CD4-positive, CD25-positive, alpha-beta regulatory T cell (primary cell): ENCODE measurements at regions not wholly inside any gene's neighbourhood (a gene's known extent, or its start where the extent isn't known, plus 50 kb on each side); places are given as distances from the start of the nearest gene placed in this dataset.

ENCODE experiments used
- ATAC-seq, 2 donors: fragments of 150-1000 bp; cut with Tn5 transposase; one replicate each; pipeline ENCODE4 v1.10.0; 2021; ENCODE audit warnings: low read depth in 2 of 2, moderate number of reproducible peaks in 2 of 2, moderate library complexity in 1 of 2
- DNase-seq, 3 donors: peaks; one replicate each; pipeline versions ENCODE4 v3.0.0 to v3.0.0-alpha.2; 2012 to 2022; ENCODE audit warnings: mixed read lengths in 1 of 3
- H3K27ac ChIP-seq: one replicate; pipeline ENCODE4 v1.7.0; 2013; ENCODE audit warnings: mild to moderate bottlenecking, low read length; ENCODE audit not compliant: insufficient read depth, poor library complexity, severe bottlenecking
- H3K27me3 ChIP-seq: one replicate; pipeline ENCODE4 v1.7.0; 2013; ENCODE audit warnings: low read length; ENCODE audit not compliant: control insufficient read depth, insufficient read depth
- H3K36me3 ChIP-seq: one replicate; pipeline ENCODE4 v1.7.0; 2013; ENCODE audit warnings: mild to moderate bottlenecking, low read length, moderate library complexity; ENCODE audit not compliant: control insufficient read depth, insufficient read depth
- H3K4me1 ChIP-seq: 2 replicates; pipeline ENCODE4 v1.7.0; 2013; ENCODE audit warnings: mild to moderate bottlenecking, low read length; ENCODE audit not compliant: insufficient read depth, control insufficient read depth, poor library complexity, severe bottlenecking
- H3K4me3 ChIP-seq: one replicate; pipeline ENCODE4 v1.7.0; 2013; ENCODE audit warnings: low read depth, mild to moderate bottlenecking, low read length, moderate library complexity
- H3K9me3 ChIP-seq, 2 experiments: 1 replicate in 1 of 2; 2 replicates in 1 of 2; pipeline ENCODE4 v1.7.0; 2013; ENCODE audit warnings: low read length in 2 of 2, mild to moderate bottlenecking in 1 of 2, moderate library complexity in 1 of 2; ENCODE audit not compliant: control insufficient read depth in 2 of 2
- H3K27ac Mint-ChIP-seq, 3 donors: one replicate each; pipeline ENCODE4 v1.8.0; 2020 to 2022; ENCODE audit warnings: mild to moderate bottlenecking in 3 of 3, mixed read lengths in 3 of 3, moderate library complexity in 2 of 3
- H3K27me3 Mint-ChIP-seq: one replicate; pipeline ENCODE4 v1.8.0; 2022; ENCODE audit warnings: mild to moderate bottlenecking, mixed read lengths
- H3K36me3 Mint-ChIP-seq: one replicate; pipeline ENCODE4 v1.8.0; 2020; ENCODE audit warnings: mixed read lengths
- H3K4me1 Mint-ChIP-seq, 4 donors: one replicate each; pipeline ENCODE4 v1.8.0; 2020 to 2022; ENCODE audit warnings: mixed read lengths in 4 of 4, mild to moderate bottlenecking in 1 of 4
- H3K4me3 Mint-ChIP-seq, 4 donors: one replicate each; pipeline ENCODE4 v1.8.0; 2020 to 2022; ENCODE audit warnings: mild to moderate bottlenecking in 4 of 4, mixed read lengths in 4 of 4, moderate library complexity in 3 of 4
- H3K9me3 Mint-ChIP-seq, 7 donors: one replicate each; pipeline ENCODE4 v1.8.0; 2020 to 2022; ENCODE audit warnings: mixed read lengths in 7 of 7, mild to moderate bottlenecking in 3 of 7, moderate library complexity in 2 of 7

DNA sequence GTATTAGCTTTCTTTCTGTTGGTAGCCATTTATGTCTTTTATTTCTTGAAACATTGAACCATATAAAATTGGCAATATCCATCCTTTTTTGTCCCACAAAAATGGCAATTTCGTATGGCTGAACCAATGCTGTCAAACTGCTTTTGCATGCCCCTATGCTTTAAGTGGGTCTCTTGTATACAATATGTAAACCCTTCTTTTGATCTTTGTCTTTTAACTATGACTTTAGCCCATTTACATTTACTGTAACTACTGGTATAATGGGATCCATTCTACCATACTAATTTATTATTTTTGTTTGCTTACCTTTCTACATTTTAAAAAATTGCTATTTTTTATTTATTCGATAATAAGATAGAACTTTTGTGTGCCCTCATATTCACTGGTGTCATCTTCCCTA, 93.4 kb downstream of the TENT4A start:
- H3K4me3 Mint-ChIP-seq, result no peak overlapping the region
- no peaks in the 10 kb centered on the region for H3K36me3 Mint-ChIP-seq
- no peaks in the 10 kb centered on the region for H3K4me1 Mint-ChIP-seq
- peaks cover 0 to 8% of the 10 kb centered on the region in 2 experiments for H3K9me3 ChIP-seq
- no peaks in the 10 kb centered on the region for H3K4me1 ChIP-seq
- H3K9me3 Mint-ChIP-seq, result peaks cover 0 to 8% (median 4%) of the 10 kb centered on the region in 7 donors
- peaks cover 14% of the 10 kb centered on the region for H3K27me3 Mint-ChIP-seq
- no peak overlapping the region for H3K27ac ChIP-seq
- peaks cover 6% of the 10 kb centered on the region for H3K27me3 ChIP-seq
- ATAC-seq, result no peak
- H3K27ac Mint-ChIP-seq, result no peak overlapping the region
- no peak overlapping the region for H3K4me3 ChIP-seq
- no peak for DNase-seq
- H3K36me3 ChIP-seq, result no peaks in the 10 kb centered on the region

DNA sequence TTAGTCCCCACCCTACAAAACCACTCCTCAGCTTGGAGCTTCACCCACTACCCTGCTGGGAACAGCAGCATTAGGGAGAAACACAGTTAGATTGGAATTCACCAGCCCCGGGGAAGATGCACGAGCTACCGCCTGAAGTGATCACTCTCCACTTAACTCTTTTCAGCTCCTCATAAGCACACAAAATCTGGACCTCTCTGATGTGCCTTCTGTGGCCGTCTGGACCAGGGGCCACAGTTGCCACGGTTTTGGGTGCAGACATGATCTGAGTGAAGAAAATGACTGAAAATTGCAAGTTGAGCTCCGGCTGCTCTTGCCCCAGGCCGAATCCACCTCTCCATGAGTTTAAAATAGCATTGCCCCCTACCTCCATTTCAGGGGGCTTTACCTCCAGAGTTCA, 95.2 kb downstream of the TENT4A start:
- H3K27ac ChIP-seq, result no peak overlapping the region
- no peak for DNase-seq
- Mint-ChIP-seq H3K27me3 (peaks cover 14% of the 10 kb centered on the region), H3K36me3 (no peaks in the 10 kb centered on the region), H3K9me3 (peaks cover 0 to 7% (median 4%) of the 10 kb centered on the region in 7 donors), H3K4me1 (no peaks in the 10 kb centered on the region), H3K4me3 (no peak overlapping the region), H3K27ac (no peak overlapping the region)
- no peaks in the 10 kb centered on the region for H3K4me1 ChIP-seq
- no peaks in the 10 kb centered on the region for H3K36me3 ChIP-seq
- no peak for ATAC-seq
- peaks cover 0 to 8% of the 10 kb centered on the region in 2 experiments for H3K9me3 ChIP-seq
- H3K27me3 ChIP-seq, result peaks cover 4% of the 10 kb centered on the region
- H3K4me3 ChIP-seq, result no peak overlapping the region

DNA sequence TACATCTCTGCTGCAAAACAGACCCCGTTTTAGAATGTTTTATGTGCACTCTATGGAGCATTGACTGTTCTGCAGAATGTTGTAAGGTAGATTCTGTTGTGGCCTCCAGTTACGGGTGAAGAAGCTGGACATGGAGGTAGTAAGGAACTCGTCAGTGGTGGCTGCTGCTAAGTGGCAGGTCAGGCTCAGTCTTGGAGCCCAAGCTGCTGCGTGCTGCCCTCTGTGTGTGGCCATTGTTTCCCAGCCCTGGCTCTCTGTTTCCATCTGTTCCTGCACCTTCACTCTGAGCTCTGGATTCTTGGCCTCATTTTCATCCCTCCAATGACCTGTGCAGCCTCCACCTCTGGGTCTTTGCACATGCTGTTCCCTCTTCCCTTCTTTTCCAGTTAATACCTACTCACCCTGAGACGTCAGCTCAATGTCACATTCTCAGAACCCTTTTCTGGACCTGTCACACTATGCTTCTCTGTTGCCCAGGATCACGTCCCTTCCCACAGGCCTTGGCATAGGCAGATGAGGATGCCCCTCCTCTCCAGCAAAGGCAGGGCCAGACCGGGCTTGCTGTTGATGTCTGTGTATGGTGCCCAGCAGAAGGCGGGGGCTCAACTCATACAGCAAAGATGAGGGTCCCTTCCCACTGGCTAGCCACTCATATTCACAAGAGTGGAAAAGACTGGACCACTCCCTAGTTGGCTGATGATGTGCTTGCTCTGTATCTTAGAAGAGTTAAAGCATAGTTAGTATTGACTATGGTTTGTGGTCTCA, 97.6 kb downstream of the TENT4A start:
- peaks cover 0 to 8% of the 10 kb centered on the region in 2 experiments for H3K9me3 ChIP-seq
- no peak overlapping the region for H3K4me3 ChIP-seq
- Mint-ChIP-seq H3K4me3 (no peak overlapping the region), H3K9me3 (peaks cover 0 to 7% (median 4%) of the 10 kb centered on the region in 7 donors), H3K27ac (no peak overlapping the region), H3K27me3 (peaks cover 9% of the 10 kb centered on the region), H3K4me1 (no peaks in the 10 kb centered on the region), H3K36me3 (no peaks in the 10 kb centered on the region)
- H3K4me1 ChIP-seq, result no peaks in the 10 kb centered on the region
- no peak overlapping the region for H3K27ac ChIP-seq
- ATAC-seq (no peak), DNase-seq (no peak)
- no peaks in the 10 kb centered on the region for H3K36me3 ChIP-seq
- peaks cover 2% of the 10 kb centered on the region for H3K27me3 ChIP-seq

DNA sequence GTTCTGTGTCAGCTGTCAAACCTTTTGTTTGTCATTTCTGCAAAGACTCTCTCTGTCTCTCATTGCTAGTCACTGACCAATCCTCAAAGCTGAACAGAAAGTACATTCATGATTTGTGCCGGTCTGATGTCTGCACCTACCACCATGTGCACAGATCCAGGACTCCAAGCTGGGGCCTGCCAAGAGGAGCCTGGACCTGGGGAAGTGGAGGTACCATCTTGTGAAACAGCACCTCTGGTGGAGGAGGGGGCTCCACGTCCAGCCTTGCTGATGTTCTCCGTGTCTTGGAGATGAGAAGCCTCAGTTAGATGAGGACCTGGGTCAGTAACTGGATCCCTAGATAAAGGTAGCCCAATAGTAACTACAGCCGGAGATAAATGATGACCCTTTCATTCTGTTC, 98.9 kb downstream of the TENT4A start:
- Mint-ChIP-seq H3K36me3 (no peaks in the 10 kb centered on the region), H3K9me3 (peaks cover 0 to 2% (median 0%) of the 10 kb centered on the region in 7 donors), H3K4me1 (no peaks in the 10 kb centered on the region), H3K4me3 (no peak overlapping the region), H3K27ac (no peak overlapping the region), H3K27me3 (peaks cover 5% of the 10 kb centered on the region)
- no peaks in the 10 kb centered on the region for H3K36me3 ChIP-seq
- no peaks in the 10 kb centered on the region for H3K4me1 ChIP-seq
- DNase-seq (no peak), ATAC-seq (no peak)
- no peak overlapping the region for H3K27ac ChIP-seq
- H3K27me3 ChIP-seq, result no peaks in the 10 kb centered on the region
- no peak overlapping the region for H3K4me3 ChIP-seq
- H3K9me3 ChIP-seq, result peaks cover 0 to 3% of the 10 kb centered on the region in 2 experiments

DNA sequence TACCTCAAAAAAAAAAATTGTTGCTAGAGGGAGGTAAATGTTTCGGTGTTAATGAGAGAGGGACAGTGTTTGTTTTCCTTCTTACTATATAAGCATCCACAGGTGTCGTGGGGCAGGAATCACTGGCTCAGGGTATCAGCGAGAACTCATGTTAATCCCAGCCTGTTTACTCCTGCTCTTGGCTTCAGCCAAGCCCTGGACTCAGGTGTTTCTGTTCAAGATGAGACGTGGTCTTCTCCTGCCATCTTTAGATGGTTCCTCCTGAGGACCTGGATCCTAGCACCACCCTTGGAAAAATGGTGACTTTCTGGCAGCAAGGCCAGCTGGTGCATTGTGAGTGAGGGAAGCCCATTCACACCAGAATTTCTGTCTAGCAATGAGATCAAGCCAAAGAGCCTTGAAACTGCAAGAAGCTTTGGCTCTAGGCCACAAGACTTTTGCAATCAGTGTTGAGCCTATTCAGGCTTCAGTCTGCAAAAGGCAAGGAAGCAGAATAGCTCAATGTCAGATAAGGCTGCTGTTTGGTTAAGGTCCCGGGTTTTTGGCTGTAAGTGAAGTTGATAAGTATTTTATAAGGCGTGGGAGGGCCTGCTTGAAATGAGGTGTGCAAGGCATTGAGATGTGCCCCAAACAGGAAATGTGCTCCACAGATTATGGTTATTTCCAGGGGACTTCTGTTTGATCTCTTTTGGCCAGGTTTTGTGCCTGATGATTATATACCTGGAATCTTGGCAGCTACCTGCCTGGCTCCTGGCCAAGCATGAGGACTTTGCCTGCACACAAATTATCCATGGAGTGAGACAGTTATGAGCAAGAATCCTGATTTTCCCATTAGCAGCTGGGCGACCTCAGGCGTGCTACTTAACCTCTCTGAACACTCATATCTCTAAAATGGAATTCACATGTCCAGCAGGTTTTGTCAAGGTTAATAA, 99.8 kb downstream of the TENT4A start:
- Mint-ChIP-seq H3K27me3 (peaks cover 6% of the 10 kb centered on the region), H3K36me3 (no peaks in the 10 kb centered on the region), H3K4me3 (no peak overlapping the region), H3K9me3 (peaks cover 0 to 2% (median 0%) of the 10 kb centered on the region in 7 donors), H3K27ac (no peak overlapping the region), H3K4me1 (no peaks in the 10 kb centered on the region)
- Histone ChIP-seq H3K36me3 (no peaks in the 10 kb centered on the region), H3K27ac (no peak overlapping the region), H3K27me3 (no peaks in the 10 kb centered on the region), H3K4me3 (no peak overlapping the region), H3K4me1 (no peaks in the 10 kb centered on the region), H3K9me3 (no peaks in the 10 kb centered on the region)
- DNase-seq, result no peak
- no peak for ATAC-seq

DNA sequence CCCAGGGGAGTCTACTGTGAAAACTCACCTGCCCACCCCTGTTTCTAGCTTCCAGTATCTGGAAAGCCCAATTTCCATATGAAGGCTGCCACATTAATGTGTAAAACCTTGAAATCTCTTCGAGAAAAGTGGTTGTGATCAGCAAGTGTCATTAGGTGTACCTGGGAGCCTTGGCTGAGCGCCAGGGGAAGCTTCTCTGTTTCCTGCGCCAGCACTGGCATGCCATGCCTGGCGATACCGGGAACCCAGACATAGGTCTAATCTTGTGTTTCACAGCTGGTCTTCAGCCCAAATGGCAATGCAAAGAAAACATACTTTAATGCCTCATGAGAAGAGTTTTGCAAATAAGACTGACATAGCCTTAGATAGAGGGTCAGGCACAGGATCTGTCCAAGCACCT, 101.6 kb downstream of the TENT4A start:
- H3K36me3 Mint-ChIP-seq, result no peaks in the 10 kb centered on the region
- peaks cover 0 to 2% (median 0%) of the 10 kb centered on the region in 7 donors for H3K9me3 Mint-ChIP-seq
- Histone ChIP-seq H3K9me3 (no peaks in the 10 kb centered on the region), H3K27ac (no peak overlapping the region), H3K27me3 (no peaks in the 10 kb centered on the region), H3K4me1 (no peaks in the 10 kb centered on the region), H3K36me3 (no peaks in the 10 kb centered on the region), H3K4me3 (no peak overlapping the region)
- DNase-seq (no peak), ATAC-seq (no peak)
- no peaks in the 10 kb centered on the region for H3K4me1 Mint-ChIP-seq
- no peak overlapping the region for H3K4me3 Mint-ChIP-seq
- H3K27ac Mint-ChIP-seq, result no peak overlapping the region
- peaks cover 19% of the 10 kb centered on the region for H3K27me3 Mint-ChIP-seq

DNA sequence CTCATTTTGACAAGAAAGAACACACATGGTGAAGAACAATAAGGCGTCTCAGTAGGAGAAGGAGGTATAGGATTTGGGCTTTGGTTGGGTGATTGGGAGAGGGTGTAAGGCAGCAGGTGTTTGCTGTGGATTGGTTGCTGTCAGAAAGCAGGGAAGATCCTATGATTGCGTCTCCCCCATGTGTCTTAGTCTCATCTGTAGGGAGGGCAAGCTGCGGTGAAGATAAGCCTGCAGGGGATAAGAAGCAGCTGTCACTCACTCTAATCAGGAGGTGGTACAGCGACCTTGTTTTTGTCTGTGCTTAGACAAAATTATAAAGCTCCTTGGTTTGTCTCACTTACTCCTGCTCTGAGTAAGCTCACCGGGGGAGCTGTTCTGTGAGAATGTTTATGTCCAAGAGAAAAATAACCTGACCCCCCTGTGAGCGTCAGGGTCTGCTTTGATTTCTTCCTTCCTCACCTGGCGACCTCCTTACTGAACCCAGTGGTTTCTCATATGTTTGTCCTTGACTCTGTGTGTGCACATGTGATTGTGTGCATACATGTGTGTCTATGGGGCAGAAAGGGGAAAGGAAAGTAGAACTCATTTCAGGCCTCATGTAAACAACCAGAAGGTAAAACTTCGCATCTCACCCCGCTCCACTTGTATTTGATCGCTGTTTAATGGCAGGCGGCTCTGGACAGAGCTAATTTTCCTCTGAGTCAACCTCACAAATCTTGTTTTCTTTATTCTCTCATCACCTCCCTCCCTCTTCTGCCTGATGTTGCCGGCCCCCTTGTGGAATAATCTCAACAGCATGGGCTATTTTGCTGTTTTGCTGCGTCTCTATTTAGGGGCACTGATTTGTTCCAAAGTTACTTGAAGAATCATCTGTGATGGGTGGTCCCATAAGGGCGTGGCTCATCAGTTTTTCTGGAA, 105.6 kb downstream of the TENT4A start:
- H3K27ac Mint-ChIP-seq, result no peak overlapping the region
- no peak for ATAC-seq

More for the DNA sequence above, 105.6 kb downstream of the TENT4A start:
- H3K9me3 Mint-ChIP-seq, result peaks cover 0 to 8% (median 4%) of the 10 kb centered on the region in 7 donors
- Histone ChIP-seq H3K27me3 (peaks cover 2% of the 10 kb centered on the region), H3K36me3 (no peaks in the 10 kb centered on the region), H3K4me1 (no peaks in the 10 kb centered on the region), H3K4me3 (no peak overlapping the region), H3K9me3 (peaks cover 7 to 14% of the 10 kb centered on the region in 2 experiments), H3K27ac (no peak overlapping the region)
- peaks cover 23% of the 10 kb centered on the region for H3K27me3 Mint-ChIP-seq
- no peak for DNase-seq
- H3K36me3 Mint-ChIP-seq, result no peaks in the 10 kb centered on the region
- peaks cover 0 to 11% (median 3%) of the 10 kb centered on the region in 4 donors for H3K4me1 Mint-ChIP-seq
- no peak overlapping the region for H3K4me3 Mint-ChIP-seq
